Duodenal mucosa (tissue), 2 donors: ENCODE measurements at regions not wholly inside any gene's neighbourhood (a gene's known extent, or its start where the extent isn't known, plus 50 kb on each side); places are given as distances from the start of the nearest gene placed in this dataset.
"Not testable (repeated sequence)": the region's sequence is repeated elsewhere in the genome, so short reads cannot be mapped to it uniquely, and the experiment has no call there.

ENCODE experiments used
- H3K27ac ChIP-seq: one replicate; pipeline ENCODE4 v1.7.0; 2013; ENCODE audit warnings: low read depth, low read length
- H3K27me3 ChIP-seq, 2 donors: one replicate each; pipeline ENCODE4 v1.7.0; 2013; ENCODE audit warnings: low read length in 2 of 2, control low read depth in 1 of 2; ENCODE audit not compliant: insufficient read depth in 2 of 2, control insufficient read depth in 1 of 2
- H3K36me3 ChIP-seq, 2 donors: one replicate each; pipeline ENCODE4 v1.7.0; 2013; ENCODE audit warnings: low read length in 2 of 2, control low read depth in 1 of 2; ENCODE audit not compliant: insufficient read depth in 2 of 2, control insufficient read depth in 1 of 2
- H3K4me1 ChIP-seq, 2 donors: one replicate each; pipeline ENCODE4 v1.7.0; 2013; ENCODE audit warnings: low read length in 2 of 2, control low read depth in 1 of 2; ENCODE audit not compliant: insufficient read depth in 2 of 2, control insufficient read depth in 1 of 2
- H3K4me3 ChIP-seq, 2 donors: one replicate each; pipeline ENCODE4 v1.7.0; 2013; ENCODE audit warnings: low read length in 2 of 2, low read depth in 1 of 2
- H3K9ac ChIP-seq, 2 donors: one replicate each; pipeline ENCODE4 v1.7.0; 2013; ENCODE audit warnings: low read length in 2 of 2, low read depth in 1 of 2
- H3K9me3 ChIP-seq, 2 donors: one replicate each; pipeline ENCODE4 v1.7.0; 2013; ENCODE audit warnings: low read length in 2 of 2, control low read depth in 1 of 2; ENCODE audit not compliant: control insufficient read depth in 1 of 2

- H3K36me3 ChIP-seq, H3K4me3 ChIP-seq: not testable (repeated sequence)
Measured at GRCh38 chr5:125092138-125092537, 345.7 kb upstream of the ZNF608 start.

GRCh38 chr5:125093776-125094175 is 347.3 kb upstream of the ZNF608 start:
- H3K27me3 ChIP-seq: no peaks in the 10 kb centered on the region

More at GRCh38 chr5:125092138-125092537, 345.7 kb upstream of the ZNF608 start:
- H3K27me3 ChIP-seq, H3K4me1 ChIP-seq, H3K9me3 ChIP-seq, H3K9ac ChIP-seq, H3K27ac ChIP-seq: not testable (repeated sequence)

GRCh38 chr5:125100342-125100741 is 353.9 kb upstream of the ZNF608 start:
- H3K36me3 ChIP-seq: no peaks in the 10 kb centered on the region
- no peaks in the 10 kb centered on the region for H3K9me3 ChIP-seq
- no peaks in the 10 kb centered on the region for H3K27me3 ChIP-seq
- H3K4me1 ChIP-seq: no peaks in the 10 kb centered on the region
- no peak overlapping the region for H3K4me3 ChIP-seq
- H3K27ac ChIP-seq: no peak overlapping the region
- no peak overlapping the region for H3K9ac ChIP-seq

More at GRCh38 chr5:125093776-125094175, 347.3 kb upstream of the ZNF608 start:
- no peak overlapping the region for H3K9ac ChIP-seq
- no peak overlapping the region for H3K4me3 ChIP-seq
- H3K27ac ChIP-seq: no peak overlapping the region
- no peaks in the 10 kb centered on the region for H3K9me3 ChIP-seq
- no peaks in the 10 kb centered on the region for H3K36me3 ChIP-seq
- H3K4me1 ChIP-seq: no peaks in the 10 kb centered on the region

GRCh38 chr5:125100951-125101350 is 354.5 kb upstream of the ZNF608 start:
- no peak overlapping the region for H3K27ac ChIP-seq
- no peaks in the 10 kb centered on the region for H3K4me1 ChIP-seq
- no peaks in the 10 kb centered on the region for H3K27me3 ChIP-seq
- no peaks in the 10 kb centered on the region for H3K36me3 ChIP-seq
- H3K4me3 ChIP-seq: no peak overlapping the region
- H3K9me3 ChIP-seq: no peaks in the 10 kb centered on the region
- H3K9ac ChIP-seq: no peak overlapping the region

GRCh38 chr5:125103459-125103858 is 357.0 kb upstream of the ZNF608 start:
- no peak overlapping the region for H3K4me3 ChIP-seq
- no peaks in the 10 kb centered on the region for H3K27me3 ChIP-seq
- H3K36me3 ChIP-seq: no peaks in the 10 kb centered on the region
- H3K27ac ChIP-seq: no peak overlapping the region
- no peaks in the 10 kb centered on the region for H3K9me3 ChIP-seq
- H3K9ac ChIP-seq: no peak overlapping the region
- H3K4me1 ChIP-seq: no peaks in the 10 kb centered on the region

GRCh38 chr5:125106271-125106670 is 359.8 kb upstream of the ZNF608 start:
- H3K4me1 ChIP-seq: no peaks in the 10 kb centered on the region
- H3K4me3 ChIP-seq: no peak overlapping the region
- no peaks in the 10 kb centered on the region for H3K36me3 ChIP-seq
- no peak overlapping the region for H3K27ac ChIP-seq
- no peaks in the 10 kb centered on the region for H3K9me3 ChIP-seq
- H3K9ac ChIP-seq: no peak overlapping the region
- H3K27me3 ChIP-seq: no peaks in the 10 kb centered on the region

GRCh38 chr5:125106881-125107280 is 360.4 kb upstream of the ZNF608 start:
- Histone ChIP-seq H3K4me1 (no peaks in the 10 kb centered on the region), H3K27me3 (no peaks in the 10 kb centered on the region), H3K36me3 (no peaks in the 10 kb centered on the region), H3K9me3 (no peaks in the 10 kb centered on the region), H3K9ac (no peak overlapping the region), H3K4me3 (no peak overlapping the region), H3K27ac (no peak overlapping the region)

- Histone ChIP-seq H3K27ac (no peak overlapping the region), H3K9ac (no peak overlapping the region), H3K36me3 (no peaks in the 10 kb centered on the region), H3K4me3 (no peak overlapping the region), H3K9me3 (no peaks in the 10 kb centered on the region), H3K4me1 (no peaks in the 10 kb centered on the region), H3K27me3 (no peaks in the 10 kb centered on the region)
Measured at GRCh38 chr5:125109293-125109692, 362.9 kb upstream of the ZNF608 start.

GRCh38 chr5:125109816-125110215 is 363.4 kb upstream of the ZNF608 start:
- H3K4me1 ChIP-seq: no peaks in the 10 kb centered on the region
- no peak overlapping the region for H3K27ac ChIP-seq
- H3K9ac ChIP-seq: no peak overlapping the region
- no peaks in the 10 kb centered on the region for H3K36me3 ChIP-seq
- no peaks in the 10 kb centered on the region for H3K27me3 ChIP-seq
- no peaks in the 10 kb centered on the region for H3K9me3 ChIP-seq
- H3K4me3 ChIP-seq: no peak overlapping the region

GRCh38 chr5:125112196-125112595 is 365.8 kb upstream of the ZNF608 start:
- Histone ChIP-seq H3K9ac (no peak overlapping the region), H3K4me1 (no peaks in the 10 kb centered on the region), H3K27me3 (no peaks in the 10 kb centered on the region), H3K4me3 (no peak overlapping the region), H3K9me3 (no peaks in the 10 kb centered on the region), H3K36me3 (no peaks in the 10 kb centered on the region), H3K27ac (no peak overlapping the region)

- no peaks in the 10 kb centered on the region for H3K4me1 ChIP-seq
- H3K9ac ChIP-seq: no peak overlapping the region
- H3K36me3 ChIP-seq: no peaks in the 10 kb centered on the region
- H3K9me3 ChIP-seq: no peaks in the 10 kb centered on the region
- H3K27me3 ChIP-seq: no peaks in the 10 kb centered on the region
- H3K27ac ChIP-seq: no peak overlapping the region
- H3K4me3 ChIP-seq: no peak overlapping the region
Measured at GRCh38 chr5:125113328-125113727, 366.9 kb upstream of the ZNF608 start.
